NCI-H526 treated with DMSO at 0.1 percent for 48 hours (cell line): ENCODE measurements at regions not wholly inside any gene's neighbourhood (a gene's known extent, or its start where the extent isn't known, plus 50 kb on each side); places are given as distances from the start of the nearest gene placed in this dataset.
A peak's percentile ranks its signal among the peaks of the same experiment; 100 is the strongest.

Experiments
- DNase-seq: peaks from one replicate; lab custom pipeline; 2025; lab: John Stamatoyannopoulos, UW

DNA sequence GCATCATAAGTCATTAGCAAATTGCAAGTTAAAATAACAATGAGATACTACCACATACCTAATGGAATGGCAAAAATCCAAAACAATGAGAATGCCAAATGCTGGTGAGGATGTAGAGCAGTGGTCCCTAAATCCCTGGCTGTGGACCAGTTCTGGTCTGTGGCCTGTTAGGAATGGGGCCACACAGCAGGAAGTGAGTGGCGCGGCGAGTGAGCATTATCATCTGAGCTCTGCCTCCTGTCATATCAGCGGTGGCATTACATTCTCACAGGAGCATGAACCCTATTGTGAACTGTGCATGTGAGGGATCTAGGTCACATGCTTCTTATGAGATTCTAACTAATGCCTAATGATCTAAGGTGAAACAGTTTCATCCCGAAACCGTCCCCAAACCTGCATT, 1694.4 kb downstream of the EFNB2 start:
- no peak for DNase-seq

DNA sequence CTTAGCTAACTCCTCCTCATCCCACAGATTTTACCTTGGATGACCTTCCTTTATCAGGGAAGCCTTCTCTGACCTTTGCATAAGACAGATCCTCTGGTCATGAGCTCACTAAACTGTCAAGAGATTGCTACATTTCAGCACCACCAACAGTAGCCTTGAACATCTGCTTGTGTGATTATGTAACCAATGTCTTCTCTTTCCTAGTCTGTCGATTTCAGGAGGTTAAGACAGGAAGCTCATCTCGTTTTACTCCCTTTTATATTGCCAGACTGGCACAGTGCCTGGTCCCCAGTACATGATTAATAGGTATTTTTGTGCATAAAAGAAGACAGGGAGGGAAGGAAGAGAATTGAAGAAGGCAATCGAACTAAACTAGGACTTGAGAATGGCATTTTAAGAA, 1697.7 kb downstream of the EFNB2 start:
- DNase-seq: no peak

DNA sequence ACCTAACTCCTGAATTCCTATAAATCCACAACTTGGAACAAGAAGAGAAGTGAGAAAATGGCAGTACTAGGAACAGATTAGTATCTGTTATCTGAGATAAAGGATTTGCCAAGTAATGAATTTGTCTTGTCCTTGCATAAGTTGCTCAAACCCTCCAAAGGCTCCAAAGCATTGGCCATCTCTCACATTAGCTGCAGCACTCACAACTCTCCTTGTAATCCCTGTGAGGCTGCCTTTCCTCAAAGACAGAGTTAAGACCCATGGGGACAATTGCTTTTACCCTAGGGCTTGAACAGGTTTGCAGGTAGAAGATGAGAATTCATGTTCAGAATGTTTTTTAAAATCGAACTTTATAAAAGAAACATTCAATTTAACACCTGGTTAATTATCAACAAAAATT, 1702.2 kb downstream of the EFNB2 start:
- no peak for DNase-seq

DNA sequence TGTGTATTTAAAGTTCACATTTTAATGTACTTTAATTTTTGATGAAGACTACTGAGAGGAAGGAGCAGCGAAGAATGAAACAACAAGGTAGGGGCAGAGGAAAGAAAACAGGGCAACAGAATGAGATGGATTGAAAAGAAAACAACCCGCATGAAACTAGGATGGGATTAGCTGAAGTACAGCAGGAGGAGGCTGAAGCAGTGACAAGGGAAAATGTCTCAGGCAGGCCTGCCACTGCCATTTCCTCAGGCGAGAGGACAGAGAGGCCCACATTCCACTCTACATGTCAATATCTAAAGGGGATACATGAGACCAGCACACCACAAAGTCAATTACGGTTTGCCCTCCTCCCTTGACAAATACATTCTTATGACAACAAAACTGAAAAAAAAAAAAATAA, 1703.2 kb downstream of the EFNB2 start:
- DNase-seq: no peak

DNA sequence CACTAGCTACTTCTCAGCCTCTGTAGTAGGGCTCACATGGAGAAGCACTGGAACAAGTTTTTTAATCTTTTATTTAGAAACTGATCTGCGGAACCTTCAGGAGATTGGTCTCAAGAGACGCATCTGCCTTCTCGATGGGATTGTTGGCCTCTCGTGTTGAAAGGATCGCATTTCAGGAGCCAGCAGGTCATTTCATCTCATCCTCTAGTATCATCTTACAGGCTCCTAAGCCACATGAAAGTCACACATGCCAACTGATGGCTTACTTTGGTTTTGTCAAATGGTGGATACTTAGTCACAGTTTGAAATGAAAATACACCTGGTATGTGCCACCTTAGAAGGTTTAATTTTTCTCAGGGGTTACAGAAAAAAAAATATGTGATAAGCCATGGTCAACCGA, 1703.6 kb downstream of the EFNB2 start:
- no peak for DNase-seq

DNA sequence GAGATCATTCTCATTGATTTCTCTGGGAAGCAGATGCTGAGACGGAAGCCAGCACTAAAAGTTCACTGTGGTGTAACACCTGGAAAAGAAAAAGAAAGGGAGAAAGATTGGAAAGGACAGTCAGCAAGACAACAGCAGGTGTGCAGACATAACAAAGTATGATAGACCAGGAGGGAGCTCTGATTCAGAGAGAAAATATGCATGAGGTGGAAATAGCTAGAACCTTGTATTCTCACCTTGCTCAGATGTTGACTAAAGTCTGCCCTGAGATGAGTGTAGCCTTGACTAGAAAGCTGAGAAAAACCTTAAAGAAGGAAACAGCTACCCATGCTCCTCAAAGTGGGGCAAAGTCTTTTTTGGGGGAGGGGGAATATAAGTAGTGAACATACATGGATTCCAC, 1711.8 kb downstream of the EFNB2 start:
- no peak for DNase-seq

DNA sequence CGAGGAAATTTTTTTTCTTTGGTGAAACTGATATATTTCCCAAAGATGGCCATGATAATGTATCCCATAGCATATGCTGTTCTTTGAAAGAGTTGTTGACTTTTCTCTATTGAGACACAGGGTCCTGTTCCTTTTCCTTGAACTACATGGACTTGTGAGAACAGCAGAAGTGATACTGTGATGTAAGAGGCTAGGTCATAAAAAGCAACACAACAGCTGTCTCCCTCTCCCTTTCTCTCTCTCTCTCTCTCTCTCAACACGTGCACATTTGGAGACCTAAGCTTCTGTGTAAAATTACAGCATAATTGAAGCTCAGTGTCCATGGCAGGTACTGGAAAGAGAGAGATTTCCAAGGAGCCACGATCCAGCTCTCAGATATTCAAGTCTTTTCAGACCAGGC, 1712.4 kb downstream of the EFNB2 start:
- DNase-seq: no peak

DNA sequence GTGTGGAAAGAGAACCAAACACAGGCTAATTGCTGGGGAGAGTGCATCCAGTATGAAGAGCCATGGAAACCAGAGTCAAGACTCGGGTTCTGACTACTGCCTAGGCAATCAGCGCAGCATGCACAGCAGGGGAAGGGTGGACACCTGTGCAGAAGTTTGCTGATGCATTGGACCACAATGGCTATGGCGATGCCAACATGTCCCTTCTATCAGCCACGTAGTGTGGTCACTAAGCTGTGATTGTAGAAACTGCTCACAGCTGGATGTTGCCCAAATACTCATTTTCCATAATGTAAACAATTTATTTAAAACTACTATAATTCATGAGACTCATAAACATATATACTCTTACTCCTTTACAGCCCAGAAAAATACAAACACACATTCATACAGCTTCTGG, 1718.2 kb downstream of the EFNB2 start:
- no peak for DNase-seq

DNA sequence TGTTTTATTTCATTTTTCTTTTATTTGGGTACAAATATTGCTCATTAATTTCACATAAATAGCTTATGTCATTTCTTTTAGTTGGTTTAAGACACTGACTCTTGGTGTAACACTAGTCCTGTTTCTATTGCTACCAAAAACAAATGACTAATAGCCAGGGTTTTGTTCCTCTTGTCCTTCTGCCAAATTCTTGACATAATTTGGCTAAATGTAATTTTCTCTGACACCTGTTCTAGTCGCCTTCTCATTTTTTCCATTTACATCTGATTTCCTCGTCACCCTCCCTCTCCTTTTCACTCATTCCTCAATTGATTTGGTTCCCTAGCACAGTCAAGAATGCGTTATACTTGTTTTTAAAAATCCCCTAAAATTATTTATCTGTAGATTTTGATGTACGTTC, 1718.7 kb downstream of the EFNB2 start:
- no peak for DNase-seq

DNA sequence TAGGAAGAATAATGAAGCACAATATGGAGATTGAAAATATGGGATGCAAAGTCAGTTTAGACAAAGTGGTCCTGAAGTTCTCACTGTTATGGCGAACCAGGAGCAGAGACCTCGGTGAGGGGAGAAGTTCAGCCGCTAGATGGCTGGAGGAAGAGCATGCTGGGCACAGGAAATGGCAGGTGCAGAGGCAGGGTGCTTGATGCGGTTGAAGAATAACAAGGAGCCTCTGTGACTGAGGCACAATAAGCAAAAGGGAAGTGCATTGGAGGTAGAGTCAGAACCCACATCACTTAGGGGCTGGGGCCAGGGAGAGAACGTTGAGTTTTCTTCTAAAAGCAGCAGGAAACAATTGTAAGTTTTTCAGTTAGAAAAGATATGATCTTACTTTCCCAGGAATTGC, 1725.2 kb downstream of the EFNB2 start:
- no peak for DNase-seq

DNA sequence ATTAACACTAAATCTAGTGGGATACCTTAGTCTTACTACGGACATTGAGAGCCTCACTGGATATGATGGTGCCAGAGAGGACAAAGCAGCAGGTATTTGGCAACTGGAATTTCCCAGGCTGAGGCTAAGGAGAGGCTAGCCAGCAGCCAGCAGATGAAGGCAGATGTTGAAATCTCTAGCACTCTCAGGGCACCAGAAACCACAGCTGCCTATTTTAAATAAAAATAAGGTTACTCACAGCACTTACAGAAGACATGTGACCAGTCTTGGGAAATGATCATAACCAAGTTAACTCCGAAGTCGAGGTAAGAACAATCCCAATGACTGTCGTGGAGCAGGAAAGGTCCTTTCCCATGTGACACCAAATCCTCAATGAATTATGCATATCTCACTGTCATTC, 1726.0 kb downstream of the EFNB2 start:
- no peak for DNase-seq

DNA sequence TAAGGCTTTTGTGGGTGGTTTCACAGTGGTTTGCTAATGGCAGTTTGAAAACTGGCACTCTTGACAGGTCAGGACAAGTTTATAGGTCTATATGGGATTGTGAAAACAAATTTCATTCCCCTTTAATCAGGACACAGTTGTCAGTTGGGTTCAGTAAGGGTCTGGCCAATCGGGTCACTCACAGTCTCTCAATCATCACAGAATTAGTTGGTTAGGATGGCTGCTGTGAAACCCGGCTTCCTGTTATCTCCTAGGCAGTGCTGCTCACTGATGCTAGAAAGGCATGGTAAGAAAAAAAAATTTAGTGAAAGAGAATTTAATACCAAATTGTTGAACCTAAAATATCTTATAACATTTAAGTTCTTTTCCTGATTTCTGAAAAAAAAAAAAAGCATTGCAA, 1730.1 kb downstream of the EFNB2 start:
- no peak for DNase-seq

DNA sequence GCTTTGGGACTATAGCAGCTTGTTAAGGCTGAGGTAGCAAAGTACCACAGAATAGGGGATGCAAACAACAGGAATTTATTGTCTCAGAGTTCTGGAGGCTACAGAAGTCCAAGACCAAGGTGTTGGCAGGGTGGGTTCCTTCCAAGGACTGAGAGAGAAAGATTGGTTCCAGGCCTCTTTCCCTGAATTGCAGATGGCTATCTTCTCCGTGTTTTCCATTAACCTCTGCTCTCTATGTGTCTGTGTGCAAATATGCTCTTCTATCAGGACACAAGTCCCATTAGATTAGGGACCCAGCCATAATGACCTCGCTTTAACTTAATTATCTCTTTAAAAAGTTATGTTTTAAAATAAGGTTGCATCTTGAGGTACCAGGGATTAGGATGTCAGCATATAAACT, 1732.9 kb upstream of the SLC10A2 start:
- DNase-seq: no peak

DNA sequence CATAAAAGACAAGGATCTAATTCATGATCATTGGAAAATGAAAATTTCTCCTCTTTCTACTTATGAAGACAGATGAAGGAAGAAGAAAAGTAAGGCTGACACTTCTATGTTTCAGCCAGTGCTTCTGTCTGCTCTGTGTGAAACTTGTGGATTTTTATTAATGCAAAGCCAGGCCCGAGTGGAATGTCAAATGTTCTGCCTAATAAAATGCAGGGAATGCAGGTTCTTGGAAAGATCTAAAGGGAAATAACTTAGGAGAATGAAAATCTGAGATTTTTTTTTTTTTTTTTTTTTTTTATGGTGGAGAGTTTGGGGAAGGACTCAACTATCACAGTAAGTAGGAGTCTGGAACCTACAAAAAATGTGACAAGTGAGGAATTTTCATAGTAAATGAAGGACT, 1732.3 kb upstream of the SLC10A2 start:
- no peak for DNase-seq

DNA sequence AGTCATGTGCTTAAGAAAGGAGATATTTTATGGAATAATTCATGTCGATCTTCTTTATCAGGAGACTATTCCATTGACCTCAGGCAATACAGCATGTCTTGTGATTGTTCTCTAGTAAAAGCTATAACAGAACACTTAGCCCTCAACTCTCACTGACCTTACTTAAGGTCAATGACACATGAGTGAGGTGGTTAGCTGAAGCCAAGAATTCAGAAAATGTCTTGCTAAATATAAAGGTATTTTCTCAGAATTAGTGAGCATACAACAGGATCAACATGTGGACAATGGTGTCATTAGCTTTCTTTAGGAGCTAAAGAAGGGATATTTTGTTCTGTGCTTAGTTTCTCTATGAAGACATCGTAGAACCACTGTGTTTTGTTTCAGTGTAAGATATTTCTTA, 1730.4 kb upstream of the SLC10A2 start:
- DNase-seq: no peak

DNA sequence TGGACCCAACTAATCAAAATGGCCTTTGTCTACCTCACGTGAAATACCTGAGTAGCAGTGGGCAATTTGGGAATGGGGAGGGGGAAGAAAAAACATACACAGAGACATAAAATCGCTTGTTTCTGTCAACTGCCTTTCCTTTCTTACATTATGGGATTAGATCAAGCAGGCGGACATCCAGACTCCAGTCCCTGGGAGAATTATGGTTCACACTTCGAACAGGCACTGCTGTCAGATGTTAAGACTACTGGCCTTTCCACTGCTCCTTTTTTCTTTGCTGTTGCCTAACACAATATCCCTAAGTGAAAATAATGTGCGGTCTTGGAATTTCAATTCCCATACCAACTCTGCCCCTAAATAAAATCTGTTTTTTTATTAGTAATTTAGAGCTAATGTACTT, 1719.7 kb upstream of the SLC10A2 start:
- no peak for DNase-seq

DNA sequence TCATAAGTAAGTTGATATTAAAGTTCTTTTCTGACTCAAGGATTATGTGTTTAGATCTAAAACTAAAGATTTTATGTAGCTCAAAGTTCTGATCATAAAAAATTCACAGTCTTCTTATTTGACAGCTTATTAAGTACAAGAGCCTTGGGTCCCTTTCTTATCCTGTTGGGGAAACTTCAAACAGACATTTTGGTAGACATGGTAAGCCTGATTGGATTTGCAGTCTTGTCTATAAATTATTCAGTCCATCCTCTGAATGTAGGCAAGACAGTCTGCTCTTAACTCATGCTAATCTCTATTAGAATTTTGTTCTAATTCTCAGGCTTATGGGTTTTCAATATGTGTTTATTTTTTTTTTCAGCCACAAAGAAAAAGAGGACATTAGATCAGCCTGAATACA, 1718.7 kb upstream of the SLC10A2 start:
- no peak for DNase-seq

DNA sequence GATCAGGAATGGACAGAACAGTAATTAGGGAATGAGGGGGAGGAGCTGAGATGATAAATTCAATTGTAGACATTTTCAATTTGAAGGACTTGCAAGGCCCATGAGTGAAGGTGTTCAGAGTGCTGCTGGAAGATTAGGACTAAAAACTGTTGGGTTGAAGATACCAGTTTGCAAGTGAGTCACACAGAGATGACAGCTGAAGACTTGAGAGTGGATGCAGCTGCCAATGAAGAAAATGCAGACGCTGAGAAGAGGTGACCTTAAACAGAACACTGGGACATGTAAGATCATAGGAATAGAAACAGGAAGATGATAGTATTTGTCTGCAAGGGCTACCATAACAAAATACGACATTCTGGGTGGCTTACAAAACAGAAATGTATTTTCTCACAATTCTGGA, 1716.5 kb upstream of the SLC10A2 start:
- no peak for DNase-seq

DNA sequence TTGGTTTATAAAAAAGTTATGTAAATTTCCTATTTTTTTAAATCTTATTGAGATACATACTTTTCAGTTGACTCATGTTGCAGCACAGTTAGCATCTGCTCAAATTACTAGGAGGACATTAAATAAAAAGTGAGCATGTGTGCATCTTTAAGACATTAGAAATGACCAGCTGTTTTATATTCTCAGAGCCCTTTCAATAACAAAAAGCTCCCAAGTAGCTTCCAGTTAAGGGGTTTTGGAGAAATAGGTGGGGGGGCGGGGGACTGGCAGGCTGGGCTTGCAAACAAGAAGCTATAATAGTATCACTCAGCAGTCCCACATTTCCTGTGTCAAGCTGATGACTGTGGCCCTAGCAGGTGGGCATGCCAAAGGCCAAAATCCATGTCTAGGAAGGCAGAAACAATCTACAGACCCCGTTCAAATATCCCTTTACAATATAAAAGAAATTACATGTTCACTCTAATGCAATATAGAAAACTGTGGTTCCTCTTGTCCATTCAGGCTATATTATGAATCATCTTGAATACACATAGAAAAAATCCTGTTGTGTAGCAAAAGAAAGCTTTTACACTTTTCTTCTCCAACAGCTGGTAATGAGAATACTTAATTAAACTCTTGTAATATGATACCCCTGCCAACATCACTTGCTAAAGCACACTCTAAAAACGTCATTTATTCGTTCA, 1713.2 kb upstream of the SLC10A2 start:
- DNase-seq: no peak

DNA sequence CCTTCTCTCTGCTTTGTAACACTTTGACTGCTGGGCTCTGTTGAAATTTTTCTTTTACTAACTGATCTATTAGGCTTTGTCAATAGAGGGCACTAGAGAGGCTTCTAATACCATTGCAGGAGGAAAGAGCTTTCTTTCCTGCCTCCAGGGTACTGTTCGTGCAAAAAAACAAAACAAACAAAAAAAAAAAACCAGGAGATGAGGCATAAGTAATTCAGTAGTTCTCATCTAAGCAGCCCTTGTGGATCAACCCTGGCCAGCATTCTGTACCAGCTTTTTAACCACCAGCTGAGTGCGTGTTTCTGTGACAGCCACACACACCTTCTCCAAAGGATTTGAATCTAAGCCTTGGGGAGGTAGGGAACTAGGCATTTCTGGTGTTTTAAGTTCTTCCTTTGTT, 1707.6 kb upstream of the SLC10A2 start:
- DNase-seq: peak; percentile 49

DNA sequence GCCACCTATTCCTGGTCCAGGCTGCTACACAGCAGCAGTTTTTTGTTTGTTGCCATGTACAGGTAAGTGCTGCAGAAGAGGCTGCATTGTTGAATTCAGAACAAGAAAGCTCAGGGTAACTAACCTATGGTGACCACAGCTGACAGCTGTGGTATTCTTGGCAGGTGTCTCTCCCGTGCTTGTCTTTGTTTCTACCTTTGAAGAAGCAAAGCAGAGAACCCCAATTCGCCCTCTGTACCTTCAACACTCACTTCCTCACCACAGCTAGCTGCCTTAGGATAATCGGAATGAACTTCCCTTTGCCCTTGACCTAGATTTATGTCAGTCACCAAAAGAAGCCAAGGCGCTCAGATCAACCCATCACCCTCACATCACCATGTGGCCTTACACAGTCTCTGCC, 1703.3 kb upstream of the SLC10A2 start:
- no peak for DNase-seq

DNA sequence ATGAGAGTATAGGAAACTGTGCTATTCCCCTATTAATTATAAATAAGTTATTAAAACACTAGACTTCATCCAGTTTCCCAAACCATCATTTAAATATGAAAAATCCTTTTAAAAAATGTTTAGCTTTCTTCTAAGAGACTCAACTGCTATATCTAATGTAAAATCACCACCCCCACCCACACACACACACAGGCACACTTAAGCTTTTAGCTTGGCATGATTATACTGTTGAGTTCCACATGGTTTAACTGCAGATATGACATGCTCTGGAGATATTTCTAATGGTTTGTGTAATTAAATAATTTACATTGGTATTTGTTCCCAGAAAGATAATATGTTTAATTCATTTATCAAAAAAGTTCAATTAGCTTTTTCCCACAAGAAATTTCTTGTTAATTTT, 1700.1 kb upstream of the SLC10A2 start:
- DNase-seq: no peak

DNA sequence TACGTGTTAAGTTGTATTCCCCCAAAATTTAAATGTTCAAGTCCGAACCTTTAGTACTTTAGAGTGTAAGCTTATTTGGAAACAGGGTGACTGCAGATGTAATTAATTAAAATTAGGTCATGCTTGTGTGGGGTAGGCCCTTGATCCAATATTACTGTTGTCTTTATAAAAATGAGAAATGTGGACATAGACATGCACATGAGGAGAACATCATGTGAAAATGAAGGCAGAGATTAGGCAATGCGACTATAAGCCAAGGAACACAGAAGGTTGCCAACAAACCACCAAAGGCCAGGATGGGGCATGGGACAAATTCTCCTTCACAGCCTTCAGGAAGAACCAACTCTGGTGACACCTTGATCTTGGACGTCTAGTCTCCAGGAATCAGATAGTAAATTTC, 1698.4 kb upstream of the SLC10A2 start:
- no peak for DNase-seq

DNA sequence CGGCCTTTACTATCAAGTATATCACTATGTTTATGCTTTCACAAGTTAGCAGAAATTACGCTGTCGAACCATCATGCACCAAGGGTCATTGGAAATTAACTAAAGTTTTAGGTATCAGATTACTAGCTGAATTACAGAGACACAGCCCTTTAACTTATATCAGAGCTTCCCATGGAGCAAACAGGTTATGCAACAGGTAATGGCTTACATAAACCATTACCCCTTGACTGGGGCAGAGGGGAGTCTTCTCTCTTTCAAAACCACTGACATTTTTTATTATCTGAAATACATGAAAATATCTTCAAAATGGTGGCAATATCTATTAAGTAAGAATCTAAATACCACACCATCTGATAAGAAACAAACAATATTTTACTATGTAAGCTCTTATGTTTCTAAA, 1692.9 kb upstream of the SLC10A2 start:
- no peak for DNase-seq

DNA sequence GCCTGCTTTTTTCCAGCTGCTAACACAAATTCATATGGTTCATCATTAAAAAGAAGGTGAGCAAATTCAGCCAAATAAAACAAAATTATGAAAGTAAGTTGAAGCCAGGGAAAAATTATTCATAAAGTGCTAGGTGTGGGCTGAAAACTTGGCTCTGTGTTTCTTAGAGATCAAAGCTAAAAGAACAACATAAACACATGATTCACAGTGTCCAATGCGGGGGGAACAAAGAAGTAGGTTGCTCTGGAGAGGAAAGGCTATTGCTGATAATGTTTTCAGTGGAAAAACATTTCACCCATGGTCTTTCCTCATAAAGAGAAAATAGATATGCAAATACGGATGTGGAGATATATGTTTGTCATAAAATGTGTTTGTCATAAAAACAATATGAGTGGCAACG, 1691.5 kb upstream of the SLC10A2 start:
- DNase-seq: no peak
